Endothelial cell of umbilical vein (primary cell): ENCODE measurements at regions not wholly inside any gene's neighbourhood (a gene's known extent, or its start where the extent isn't known, plus 50 kb on each side); places are given as distances from the start of the nearest gene placed in this dataset.

Source experiments
- BruUV-seq: library from RNA; stranded (reverse); fragments of 400-500 nt; replicated peaks from 2 replicates; lab custom pipeline; 2021; lab: Mats Ljungman, UMichigan
- CTCF ChIA-PET: fragments of 300-600, 350-600 bp; sonication (Branson Sonifier 250); formaldehyde crosslinking; loops from one replicate; lab custom pipeline; 2021; ENCODE audit warnings: antibody characterized with exemption, inconsistent platforms; lab: Charles Lee
- POLR2A ChIA-PET: fragments of 300-600, 350-600 bp; sonication (Branson Sonifier 250); formaldehyde crosslinking; loops from one replicate; lab custom pipeline; 2021; ENCODE audit warnings: antibody characterized with exemption, inconsistent platforms; lab: Charles Lee
- DNase-seq: peaks from one replicate; pipeline ENCODE4 v3.0.0-alpha.2; 2011; ENCODE audit warnings: low read depth, low spot score
- FAIRE-seq: peaks from 2 replicates; lab custom pipeline; 2011; peaks lifted over from hg19 to GRCh38; lab: Jason Lieb, UNC
- H2AFZ ChIP-seq: 2 replicates; pipeline ENCODE4 v1.6.0; 2012; ENCODE audit warnings: low read depth, low read length, control low read depth, inconsistent platforms
- H3K27ac ChIP-seq: 2 replicates; pipeline ENCODE4 v1.5.1; 2011; ENCODE audit warnings: low read depth, mild to moderate bottlenecking, control low read depth, low read length, moderate library complexity; ENCODE audit not compliant: insufficient read depth
- H3K27me3 ChIP-seq, 2 experiments: 2 replicates each; pipeline versions ENCODE4 v1.6.0 to v1.6.1; 2011; ENCODE audit warnings: low read length in 2 of 2, mixed read lengths in 1 of 2; ENCODE audit not compliant: control insufficient read depth in 2 of 2, insufficient read depth in 2 of 2
- H3K36me3 ChIP-seq, 2 experiments: 2 replicates in 1 of 2; 3 replicates in 1 of 2; pipeline ENCODE4 v1.5.1; 2011; ENCODE audit warnings: low read length in 2 of 2, mild to moderate bottlenecking in 1 of 2, moderate library complexity in 1 of 2; ENCODE audit not compliant: control insufficient read depth in 2 of 2, insufficient read depth in 2 of 2; ENCODE audit errors: extremely low read depth in 1 of 2
- H3K4me1 ChIP-seq: 3 replicates; pipeline ENCODE4 v1.5.1; 2011; ENCODE audit warnings: mild to moderate bottlenecking, low read length; ENCODE audit not compliant: control insufficient read depth, insufficient read depth; ENCODE audit errors: extremely low read depth
- H3K4me2 ChIP-seq: 2 replicates; pipeline ENCODE4 v1.6.1; 2011; ENCODE audit warnings: low read length, control low read depth, mixed read lengths; ENCODE audit not compliant: insufficient read depth
- H3K4me3 ChIP-seq, 3 experiments: fragments of 200-600 bp in 1 of 3; sonication (generic), shearing (Covaris generic) in 1 of 3; replicated peaks in 1 of 3; 2 replicates each; pipeline ENCODE4 v1.5.1; 2011 to 2016; ENCODE audit warnings: control low read depth in 3 of 3, low read length in 3 of 3, mild to moderate bottlenecking in 2 of 3, inconsistent platforms in 1 of 3, low read depth in 1 of 3, moderate library complexity in 1 of 3; ENCODE audit not compliant: insufficient read depth in 1 of 3
- H3K79me2 ChIP-seq: 2 replicates; pipeline ENCODE4 v1.6.0; 2012; ENCODE audit warnings: low read length, inconsistent platforms; ENCODE audit not compliant: control insufficient read depth, insufficient read depth
- H3K9ac ChIP-seq: replicated peaks from 2 replicates; pipeline ENCODE3; 2011; ENCODE audit warnings: low read length, control low read depth; ENCODE audit not compliant: insufficient read depth; ENCODE audit errors: extremely low read depth
- H3K9me1 ChIP-seq: replicated peaks from 3 replicates; pipeline ENCODE4 v1.6.0; 2011; ENCODE audit warnings: mild to moderate bottlenecking, low read length; ENCODE audit not compliant: control insufficient read depth, insufficient read depth; ENCODE audit errors: extremely low read depth
- H3K9me3 ChIP-seq: replicated peaks from 2 replicates; pipeline ENCODE4 v1.5.1; 2012; ENCODE audit warnings: low read length, inconsistent platforms; ENCODE audit not compliant: control insufficient read depth, insufficient read depth
- H4K20me1 ChIP-seq: replicated peaks from 2 replicates; pipeline ENCODE3; 2011; ENCODE audit warnings: mild to moderate bottlenecking, low read length; ENCODE audit not compliant: control insufficient read depth, insufficient read depth; ENCODE audit errors: extremely low read depth
- EZH2 ChIP-seq: IDR thresholded peaks from 2 replicates; pipeline ENCODE4 v1.6.1; 2012; ENCODE audit warnings: borderline replicate concordance, low read depth, mild to moderate bottlenecking, moderate library complexity, low read length, inconsistent platforms; ENCODE audit not compliant: severe bottlenecking
- FOS ChIP-seq: IDR thresholded peaks from 2 replicates; pipeline ENCODE4 v1.6.1; 2011; ENCODE audit warnings: mild to moderate bottlenecking, low read length, moderate library complexity, borderline replicate concordance; ENCODE audit not compliant: insufficient read depth
- GATA2 ChIP-seq: IDR thresholded peaks from 2 replicates; pipeline ENCODE4 v1.7.0; 2011; ENCODE audit warnings: low read depth, mild to moderate bottlenecking, moderate library complexity, mixed read lengths, low read length; ENCODE audit not compliant: insufficient read length, insufficient read depth
- JUN ChIP-seq: IDR thresholded peaks from 2 replicates; pipeline ENCODE4 v1.6.1; 2011; ENCODE audit warnings: borderline replicate concordance, low read depth; ENCODE audit not compliant: insufficient read length, insufficient read depth
- MAX ChIP-seq: IDR thresholded peaks from 2 replicates; pipeline ENCODE4 v1.6.1; 2011; ENCODE audit not compliant: insufficient read depth, insufficient read length
- MYC ChIP-seq: IDR thresholded peaks from one replicate; pipeline ENCODE4 v1.6.1; 2011; ENCODE audit warnings: mild to moderate bottlenecking, low read depth, low read length
- POLR2A ChIP-seq: IDR thresholded peaks from 2 replicates; pipeline ENCODE4 v1.6.1; 2012; ENCODE audit warnings: low read depth, mild to moderate bottlenecking, control low read depth, low read length
- POLR2AphosphoS5 ChIP-seq: IDR thresholded peaks from 2 replicates; pipeline ENCODE4 v1.6.1; 2012; ENCODE audit warnings: low read depth, mild to moderate bottlenecking, control low read depth, low read length, moderate library complexity; ENCODE audit not compliant: insufficient read depth
- dilution Hi-C: fragments of 300-500 bp; cut with MboI; formaldehyde crosslinking; loops from one replicate; pipeline ENCODE4 v1.15.0; 2019; ENCODE audit warnings: low sequenced_read_pairs; ENCODE audit not compliant: extremely low pct_ligation_motif_present
- intact Hi-C: fragments of 100-400 bp; cut with micrococcal nuclease; formaldehyde crosslinking; loops from one replicate; pipeline ENCODE4 v1.10.0; 2022
- TF ChIP-seq, protein P1 (sequence below), 2 donors: IDR thresholded peaks; 1 replicate in 1 of 2; 2 replicates in 1 of 2; pipeline ENCODE4 v1.5.1; 2011; ENCODE audit warnings: low read length in 2 of 2, mild to moderate bottlenecking in 2 of 2, moderate library complexity in 2 of 2, control low read depth in 1 of 2, inconsistent platforms in 1 of 2, low read depth in 1 of 2; ENCODE audit not compliant: insufficient read depth in 1 of 2; ENCODE audit errors: extremely low read depth in 1 of 2

- Histone ChIP-seq H3K79me2 (no peaks in the 10 kb centered on the region), H3K36me3 (no peaks in the 10 kb centered on the region), H4K20me1 (no peaks in the 10 kb centered on the region), H3K9me1 (no peaks in the 10 kb centered on the region), H3K27me3 (no peaks in the 10 kb centered on the region), H3K9ac (no peak overlapping the region), H2AFZ (no peak overlapping the region), H3K4me3 (no peak overlapping the region), H3K4me2 (no peak overlapping the region), H3K4me1 (no peaks in the 10 kb centered on the region), H3K27ac (no peak overlapping the region), H3K9me3 (no peaks in the 10 kb centered on the region)
- FAIRE-seq, result no peak
- ChIA-PET CTCF (no interaction called here), POLR2A (no interaction called here)
- dilution Hi-C loops (no loop called here), intact Hi-C loops (no loop called here)
- TF ChIP-seq POLR2AphosphoS5 (no peak), JUN (no peak), FOS (no peak), MAX (no peak), GATA2 (no peak), POLR2A (no peak)
- BruUV-seq, result no TSS peak
- no peak for DNase-seq
Observed at GRCh38 chr7:12007576-12007975, 175.6 kb upstream of the THSD7A start.

- Histone ChIP-seq H3K36me3 (no peaks in the 10 kb centered on the region), H3K27ac (no peak overlapping the region), H4K20me1 (no peaks in the 10 kb centered on the region), H3K79me2 (no peaks in the 10 kb centered on the region), H3K9me1 (no peaks in the 10 kb centered on the region), H3K4me2 (no peak overlapping the region), H3K27me3 (no peaks in the 10 kb centered on the region), H3K9me3 (no peaks in the 10 kb centered on the region), H3K9ac (no peak overlapping the region), H3K4me1 (no peaks in the 10 kb centered on the region), H2AFZ (no peak overlapping the region), H3K4me3 (no peak overlapping the region)
- POLR2A ChIA-PET, result no interaction called here
- dilution Hi-C loops, result no loop called here
- no TSS peak for BruUV-seq
- intact Hi-C loops, result no loop called here
- CTCF ChIA-PET, result interaction anchor here (1.2 kb wide), 1 partner anchor 9 kb away, joined by 3 read pairs; no protein-coding TSS in a partner anchor
- TF ChIP-seq EZH2 (no peak), POLR2A (no peak), POLR2AphosphoS5 (no peak), MYC (no peak), MAX (no peak), JUN (no peak), FOS (no peak), GATA2 (no peak)
- TF ChIP-seq, protein P1, sequence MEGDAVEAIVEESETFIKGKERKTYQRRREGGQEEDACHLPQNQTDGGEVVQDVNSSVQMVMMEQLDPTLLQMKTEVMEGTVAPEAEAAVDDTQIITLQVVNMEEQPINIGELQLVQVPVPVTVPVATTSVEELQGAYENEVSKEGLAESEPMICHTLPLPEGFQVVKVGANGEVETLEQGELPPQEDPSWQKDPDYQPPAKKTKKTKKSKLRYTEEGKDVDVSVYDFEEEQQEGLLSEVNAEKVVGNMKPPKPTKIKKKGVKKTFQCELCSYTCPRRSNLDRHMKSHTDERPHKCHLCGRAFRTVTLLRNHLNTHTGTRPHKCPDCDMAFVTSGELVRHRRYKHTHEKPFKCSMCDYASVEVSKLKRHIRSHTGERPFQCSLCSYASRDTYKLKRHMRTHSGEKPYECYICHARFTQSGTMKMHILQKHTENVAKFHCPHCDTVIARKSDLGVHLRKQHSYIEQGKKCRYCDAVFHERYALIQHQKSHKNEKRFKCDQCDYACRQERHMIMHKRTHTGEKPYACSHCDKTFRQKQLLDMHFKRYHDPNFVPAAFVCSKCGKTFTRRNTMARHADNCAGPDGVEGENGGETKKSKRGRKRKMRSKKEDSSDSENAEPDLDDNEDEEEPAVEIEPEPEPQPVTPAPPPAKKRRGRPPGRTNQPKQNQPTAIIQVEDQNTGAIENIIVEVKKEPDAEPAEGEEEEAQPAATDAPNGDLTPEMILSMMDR (IDR thresholded peaks at IDR 0.05; ENCODE audit: extremely low read depth in 1 of 2, insufficient read depth in 1 of 2, low read depth in 1 of 2, low read length in 2 of 2), result no peak
- DNase-seq (no peak), FAIRE-seq (no peak)
Observed at GRCh38 chr7:12013983-12014382, 182.0 kb upstream of the THSD7A start.
